ENCODE measurements at regions not wholly inside any gene's neighbourhood (a gene's known extent, or its start where the extent isn't known, plus 50 kb on each side); places are given as distances from the start of the nearest gene placed in this dataset.

- DNase-seq: no peak
These were observed 74.6 kb upstream of the CDKN3 start for GRCh38 chr14:54322246-54322645.

DNA sequence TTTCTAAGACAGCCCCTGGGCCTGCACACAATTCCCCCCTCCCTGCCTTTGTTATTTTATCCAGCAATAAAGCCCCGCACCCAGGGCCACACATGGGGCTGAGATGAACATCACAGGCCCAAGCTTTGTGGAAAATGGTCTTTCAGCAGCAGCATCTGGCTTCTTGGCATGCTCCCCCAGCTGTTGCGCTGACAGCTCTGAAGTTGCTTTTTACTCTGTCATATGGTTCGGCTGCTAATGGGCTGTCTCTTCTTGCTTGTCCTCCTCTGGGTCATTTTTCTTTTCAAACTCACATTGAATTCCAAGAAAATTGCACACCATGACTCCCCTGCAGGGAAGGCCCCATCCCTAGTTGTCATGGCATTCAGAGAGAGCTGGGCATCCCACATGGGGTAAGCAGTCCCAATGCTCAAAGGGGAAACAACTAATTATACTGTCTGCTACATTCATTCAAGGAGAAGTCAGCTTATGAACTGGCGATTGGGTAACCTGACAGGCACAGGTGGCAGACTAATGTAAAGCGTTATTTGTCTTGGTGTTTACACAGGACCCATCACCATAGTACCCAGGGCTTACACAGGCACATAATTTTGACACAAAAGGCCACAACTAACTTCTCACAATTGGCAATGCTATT lies 74.0 kb upstream of the CDKN3 start:
- peak in 1 of 2 experiments; percentile 52 for DNase-seq

GRCh38 chr14:54325766-54326165 lies 71.0 kb upstream of the CDKN3 start:
- no peak for DNase-seq

GRCh38 chr14:54329082-54329695 lies 67.6 kb upstream of the CDKN3 start:
- DNase-seq: no peak

GRCh38 chr14:54330876-54331275 lies 65.9 kb upstream of the CDKN3 start:
- no peak for DNase-seq

- no peak for DNase-seq
These were observed 65.3 kb upstream of the CDKN3 start for GRCh38 chr14:54331516-54331915.

DNA sequence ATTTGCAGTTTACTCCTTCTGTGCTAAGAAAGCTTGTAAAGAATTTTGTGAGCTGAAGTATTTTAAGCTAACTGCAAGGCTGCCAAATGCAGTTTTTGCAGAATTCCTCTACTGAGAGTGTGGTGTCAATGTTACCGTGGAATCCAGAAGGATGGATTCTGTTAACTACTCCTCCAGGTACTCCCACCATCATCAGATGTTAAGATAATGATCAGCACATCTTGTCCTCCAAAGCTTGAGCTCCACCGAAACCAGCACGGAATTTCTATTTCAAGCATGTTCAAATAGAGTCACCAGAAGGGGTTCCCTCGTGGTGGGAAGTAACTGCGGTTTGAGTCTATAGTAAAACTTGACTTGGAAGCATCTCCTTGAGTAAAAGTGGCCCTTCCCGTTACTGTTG lies 64.3 kb upstream of the CDKN3 start:
- no peak for DNase-seq

GRCh38 chr14:54333511-54333910 lies 63.3 kb upstream of the CDKN3 start:
- no peak for DNase-seq

DNA sequence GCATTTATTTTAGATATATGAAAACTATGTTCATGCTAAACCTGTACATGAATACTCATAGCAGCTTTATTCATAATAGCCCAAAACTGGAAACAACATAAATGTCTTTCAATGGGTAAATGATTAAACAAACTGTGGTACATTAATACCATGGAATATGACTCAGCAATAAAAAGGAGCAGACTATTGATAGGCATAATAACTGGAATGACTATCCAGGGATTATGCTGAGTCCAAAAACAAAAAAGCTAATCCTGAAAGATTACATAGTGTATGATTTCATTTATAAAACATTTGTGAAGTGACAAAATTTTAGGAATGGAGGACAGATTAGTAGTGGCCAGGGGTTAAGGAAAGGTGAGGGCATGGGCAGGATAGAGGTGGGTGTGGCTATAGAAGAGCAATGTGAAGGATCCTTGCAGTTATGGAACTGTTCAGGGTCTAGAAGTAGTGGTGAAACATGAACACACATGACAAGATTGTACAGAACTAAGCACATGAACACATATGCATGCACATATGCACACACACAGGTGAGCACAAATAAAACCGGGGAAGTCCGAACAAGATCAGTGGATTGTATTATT lies 61.1 kb upstream of the CDKN3 start:
- no peak for DNase-seq

GRCh38 chr14:54337314-54337713 lies 59.5 kb upstream of the CDKN3 start:
- no peak for DNase-seq

- peak; percentile 20 to 69 for DNase-seq
These were observed 58.0 kb upstream of the CDKN3 start for GRCh38 chr14:54338696-54339317.

GRCh38 chr14:54339771-54340170 lies 57.0 kb upstream of the CDKN3 start:
- DNase-seq: no peak

DNA sequence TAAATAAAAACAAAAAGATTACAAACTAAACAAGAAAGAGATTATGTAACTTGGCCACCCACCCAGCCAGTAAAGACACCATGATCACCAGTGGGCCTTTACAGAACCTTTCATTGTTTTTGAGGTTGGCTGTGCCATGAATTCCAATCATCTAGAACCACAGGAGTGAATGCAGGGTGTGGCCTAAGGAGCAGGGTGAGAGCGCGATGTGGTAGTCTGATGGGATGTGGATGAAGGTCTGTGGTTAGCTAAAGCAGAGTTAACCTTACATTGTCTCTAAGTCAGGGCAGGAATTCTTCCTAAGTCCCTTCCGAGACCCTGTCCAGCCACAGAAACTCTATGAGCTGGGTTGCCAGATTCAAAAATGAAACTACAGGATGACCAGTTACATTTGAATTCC lies 54.0 kb upstream of the CDKN3 start:
- no peak for DNase-seq

DNA sequence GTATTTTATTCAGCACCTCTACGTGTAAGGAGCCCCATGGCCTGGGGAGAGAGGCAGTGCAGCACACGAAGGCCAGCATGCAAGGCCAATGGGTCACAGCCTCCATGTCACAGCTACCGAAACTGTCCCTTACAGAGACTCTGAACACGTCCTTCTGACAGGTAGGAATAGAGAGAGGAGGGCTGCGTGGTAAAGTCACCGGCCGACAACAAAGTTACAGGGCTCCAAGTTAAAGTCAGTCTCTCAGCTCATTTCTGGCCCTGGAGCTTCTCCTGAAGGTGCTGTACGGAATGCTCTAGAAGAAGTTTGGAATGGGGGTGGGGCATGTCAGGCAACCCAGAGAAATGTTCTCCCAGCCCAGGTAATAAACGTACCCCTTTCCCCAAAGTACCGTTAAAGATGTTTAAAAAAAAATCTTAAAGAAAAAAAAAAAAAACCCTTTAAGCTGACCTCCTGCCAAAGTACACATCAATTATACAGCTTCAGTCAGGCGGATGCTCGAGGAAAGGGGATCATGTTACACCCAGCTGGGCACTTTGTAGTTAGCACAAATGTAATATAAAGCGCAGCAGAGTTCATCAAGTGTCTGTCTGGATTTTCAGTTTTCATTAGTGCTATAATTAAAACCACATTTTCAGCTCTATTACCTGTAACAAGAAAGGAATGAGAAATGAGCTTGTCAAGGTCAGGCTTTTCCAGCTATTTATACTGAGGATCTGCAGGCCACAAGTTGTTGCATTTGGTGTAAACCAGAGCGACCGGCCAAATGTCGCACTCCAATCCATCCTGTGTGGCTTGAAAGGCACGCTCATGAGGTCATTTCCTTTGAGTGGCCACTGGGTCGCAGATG lies 53.3 kb upstream of the CDKN3 start:
- peak; percentile 11 to 81 for DNase-seq

DNA sequence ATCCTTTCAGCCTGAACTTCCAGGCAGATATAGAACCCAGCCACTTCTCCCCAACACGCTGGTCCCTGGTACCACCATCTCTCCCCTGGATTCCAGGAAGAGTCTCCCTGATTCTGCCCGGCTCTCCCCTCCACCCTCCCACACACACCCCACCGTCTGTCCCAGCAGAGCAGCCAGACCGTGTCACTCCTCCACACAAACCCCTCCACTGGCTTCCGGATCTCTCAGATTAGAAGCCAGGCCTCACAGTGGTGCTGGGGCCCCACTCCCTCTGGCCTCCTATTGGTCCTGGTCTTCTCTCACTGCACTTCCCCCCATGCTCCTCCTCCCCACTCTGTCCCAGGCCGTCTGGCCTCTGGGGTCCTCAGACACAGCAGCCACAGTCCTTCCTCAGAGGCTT lies 52.4 kb upstream of the CDKN3 start:
- no peak for DNase-seq

- DNase-seq: no peak
These were observed 50.5 kb upstream of the CDKN3 start for GRCh38 chr14:54346257-54346656.
